PC-9 (cell line): ENCODE measurements at regions not wholly inside any gene's neighbourhood (a gene's known extent, or its start where the extent isn't known, plus 50 kb on each side); places are given as distances from the start of the nearest gene placed in this dataset.
"Not testable (repeated sequence)": the region's sequence is repeated elsewhere in the genome, so short reads cannot be mapped to it uniquely, and the experiment has no call there.

ENCODE experiments used
- BruUV-seq: library from RNA; stranded (reverse); fragments of 400-500 nt; replicated peaks from 2 replicates; lab custom pipeline; 2021; lab: Mats Ljungman, UMichigan
- CTCF ChIA-PET: fragments of 300-600 bp; sonication (Branson Sonifier 250); formaldehyde crosslinking; loops from one replicate; lab custom pipeline; 2022; ENCODE audit warnings: antibody characterized with exemption; lab: Charles Lee
- POLR2A ChIA-PET: fragments of 300-600 bp; sonication (Branson Sonifier 250); formaldehyde crosslinking; loops from one replicate; lab custom pipeline; 2022; ENCODE audit warnings: antibody characterized with exemption; ENCODE audit not compliant: unreplicated experiment; lab: Charles Lee
- DNase-seq, 2 experiments: peaks; one replicate each; pipeline versions ENCODE4 v3.0.0 to v3.0.0-alpha.2; 2015 to 2022; ENCODE audit warnings: mixed read lengths in 1 of 2
- H2AFZ ChIP-seq: fragments of 200-600 bp; sonication (generic); 2 replicates; pipeline ENCODE4 v1.8.1; 2017; ENCODE audit warnings: antibody characterized with exemption
- H3F3A ChIP-seq: fragments of 200-600 bp; sonication (generic); 2 replicates; pipeline ENCODE4 v1.8.1; 2017; ENCODE audit warnings: antibody characterized with exemption, mild to moderate bottlenecking, low read depth; ENCODE audit not compliant: insufficient read depth
- H3K27ac ChIP-seq: fragments of 200-600 bp; sonication (generic); 2 replicates; pipeline ENCODE4 v1.6.1; 2016; ENCODE audit warnings: mixed run types
- H3K27me3 ChIP-seq: fragments of 200-600 bp; sonication (generic); 2 replicates; pipeline ENCODE4 v1.6.1; 2016; ENCODE audit warnings: low read depth, mixed run types; ENCODE audit not compliant: insufficient read depth
- H3K36me3 ChIP-seq: fragments of 200-600 bp; sonication (generic); 2 replicates; pipeline ENCODE4 v1.6.1; 2016; ENCODE audit warnings: low read depth, mixed run types
- H3K4me1 ChIP-seq: fragments of 200-600 bp; sonication (generic); replicated peaks from 2 replicates; pipeline ENCODE4 v1.6.1; 2016; ENCODE audit warnings: mixed run types; ENCODE audit not compliant: insufficient read depth
- H3K4me2 ChIP-seq: fragments of 200-600 bp; sonication (generic); 2 replicates; pipeline ENCODE4 v1.6.1; 2017; ENCODE audit warnings: mixed run types
- H3K4me3 ChIP-seq: fragments of 200-600 bp; sonication (generic); 2 replicates; pipeline ENCODE4 v1.6.1; 2016; ENCODE audit warnings: mixed run types
- H3K79me2 ChIP-seq: fragments of 200-600 bp; sonication (generic); 2 replicates; pipeline ENCODE4 v1.6.1; 2017; ENCODE audit warnings: low read depth, mixed run types
- H3K9me2 ChIP-seq: fragments of 200-600 bp; sonication (generic); 2 replicates; pipeline ENCODE4 v1.8.1; 2017; ENCODE audit warnings: mild to moderate bottlenecking; ENCODE audit not compliant: insufficient read depth
- H3K9me3 ChIP-seq: fragments of 200-600 bp; sonication (generic); 2 replicates; pipeline ENCODE4 v1.8.1; 2016; ENCODE audit warnings: low read depth; ENCODE audit not compliant: insufficient read depth
- H4K20me1 ChIP-seq: fragments of 200-600 bp; sonication (generic); 2 replicates; pipeline ENCODE4 v1.8.1; 2017; ENCODE audit not compliant: insufficient read depth
- CTCF ChIP-seq: fragments of 200-600 bp; sonication (generic); conservative IDR thresholded peaks from 2 replicates; pipeline ENCODE4 v1.6.1; 2017; ENCODE audit warnings: mixed run types, antibody characterized with exemption, mild to moderate bottlenecking, moderate library complexity
- EZH2 ChIP-seq: fragments of 200-600 bp; sonication (generic); IDR thresholded peaks from 2 replicates; pipeline ENCODE4 v1.8.0; 2017; ENCODE audit warnings: antibody characterized with exemption, low read depth
- intact Hi-C: fragments of 100-400 bp; cut with micrococcal nuclease; formaldehyde crosslinking; loops from one replicate; pipeline ENCODE4 v1.10.0; 2022; ENCODE audit not compliant: unreplicated experiment

GRCh38 chr13:54034047-54034446 lies 1005.4 kb downstream of the OLFM4 start:
- intact Hi-C loops: no loop called here
- H3K4me3 ChIP-seq: no peak overlapping the region
- H3K9me2 ChIP-seq: no peaks in the 10 kb centered on the region
- BruUV-seq: no TSS peak
- TF ChIP-seq EZH2 (no peak), CTCF (no peak)
- DNase-seq: no peak
- H3K9me3 ChIP-seq: 0 out of 2 replicates have a peak, but pooled peaks cover 2% of the 10 kb centered on the region
- no peaks in the 10 kb centered on the region for H3K4me1 ChIP-seq
- H4K20me1 ChIP-seq: no peaks in the 10 kb centered on the region
- ChIA-PET CTCF (no interaction called here), POLR2A (no interaction called here)
- H3K27ac ChIP-seq: no peak overlapping the region
- H3K4me2 ChIP-seq: no peak overlapping the region
- no peaks in the 10 kb centered on the region for H3K36me3 ChIP-seq
- H3K79me2 ChIP-seq: no peaks in the 10 kb centered on the region
- H2AFZ ChIP-seq: no peak overlapping the region; the same call in 1 of the 2 replicates
- no peaks in the 10 kb centered on the region for H3K27me3 ChIP-seq
- H3F3A ChIP-seq: no peaks in the 10 kb centered on the region

GRCh38 chr13:54057416-54057815 lies 1028.8 kb downstream of the OLFM4 start:
- H3K4me1 ChIP-seq, H3K4me3 ChIP-seq, CTCF ChIA-PET, H3K9me3 ChIP-seq, H2AFZ ChIP-seq, H3K9me2 ChIP-seq, H3K36me3 ChIP-seq, POLR2A ChIA-PET, H3K27ac ChIP-seq, H4K20me1 ChIP-seq, H3K27me3 ChIP-seq, BruUV-seq, DNase-seq, intact Hi-C loops, H3K4me2 ChIP-seq, H3K79me2 ChIP-seq, H3F3A ChIP-seq: not testable (repeated sequence)

- H3K4me1 ChIP-seq, DNase-seq, H3F3A ChIP-seq, H3K4me3 ChIP-seq, H3K36me3 ChIP-seq, CTCF ChIA-PET, H3K9me2 ChIP-seq, H3K9me3 ChIP-seq, H3K4me2 ChIP-seq, H2AFZ ChIP-seq, H3K27me3 ChIP-seq, BruUV-seq, H4K20me1 ChIP-seq, H3K27ac ChIP-seq, H3K79me2 ChIP-seq, POLR2A ChIA-PET, intact Hi-C loops: not testable (repeated sequence)
These were observed 1041.3 kb downstream of the OLFM4 start for GRCh38 chr13:54069958-54070357.

GRCh38 chr13:54077569-54077968 lies 1049.0 kb downstream of the OLFM4 start:
- Histone ChIP-seq H3K4me3 (no peak overlapping the region), H4K20me1 (no peaks in the 10 kb centered on the region), H3K9me2 (0 out of 2 replicates have a peak, but pooled peaks cover 3% of the 10 kb centered on the region), H3F3A (no peaks in the 10 kb centered on the region), H3K4me2 (no peak overlapping the region), H2AFZ (no peak overlapping the region), H3K9me3 (no peaks in the 10 kb centered on the region), H3K4me1 (no peaks in the 10 kb centered on the region), H3K36me3 (no peaks in the 10 kb centered on the region), H3K79me2 (no peaks in the 10 kb centered on the region), H3K27me3 (no peaks in the 10 kb centered on the region), H3K27ac (no peak overlapping the region)
- no TSS peak for BruUV-seq
- intact Hi-C loops: no loop called here
- TF ChIP-seq EZH2 (no peak), CTCF (no peak)
- no peak for DNase-seq
- ChIA-PET CTCF (no interaction called here), POLR2A (no interaction called here)
